ENCODE measurements at regions not wholly inside any gene's neighbourhood (a gene's known extent, or its start where the extent isn't known, plus 50 kb on each side); places are given as distances from the start of the nearest gene placed in this dataset.
"Not testable (repeated sequence)": the region's sequence is repeated elsewhere in the genome, so short reads cannot be mapped to it uniquely, and the experiment has no call there.

DNA sequence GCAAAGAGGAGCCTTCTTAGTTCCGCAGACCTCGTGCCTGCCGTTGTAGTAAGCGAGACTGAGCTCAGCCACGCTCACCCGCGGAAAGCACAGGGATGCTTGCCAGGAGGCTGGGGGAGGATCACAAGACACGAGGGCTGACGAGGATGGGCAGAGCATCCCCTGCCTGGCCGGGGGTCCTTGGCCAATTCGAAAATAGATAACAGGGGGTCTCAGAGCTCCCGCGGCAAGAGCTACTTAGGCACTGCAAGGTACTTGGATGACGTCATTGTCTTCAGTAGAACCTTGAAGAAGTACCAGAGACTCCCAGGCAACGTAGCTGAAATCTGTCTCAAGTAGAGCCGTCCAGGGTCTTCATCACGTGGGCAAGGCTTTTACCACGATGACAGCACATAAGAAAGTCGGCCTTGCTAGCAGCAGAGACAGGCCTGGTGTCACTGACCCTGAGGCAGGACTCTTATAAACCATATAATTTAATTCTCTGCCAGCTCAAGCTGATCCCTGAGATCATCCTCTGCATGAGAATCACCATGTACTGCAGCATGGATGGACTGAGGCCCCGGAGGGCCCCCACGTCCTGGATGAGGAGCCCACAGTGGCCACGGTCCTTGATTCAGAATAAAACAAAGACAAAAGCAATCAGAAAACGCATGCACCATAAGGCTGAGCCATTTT lies 81.9 kb downstream of the TMEM18 start:
- no peak for DNase-seq

GRCh38 chr2:594297-594949 lies 82.8 kb downstream of the TMEM18 start:
- DNase-seq, result no peak

DNA sequence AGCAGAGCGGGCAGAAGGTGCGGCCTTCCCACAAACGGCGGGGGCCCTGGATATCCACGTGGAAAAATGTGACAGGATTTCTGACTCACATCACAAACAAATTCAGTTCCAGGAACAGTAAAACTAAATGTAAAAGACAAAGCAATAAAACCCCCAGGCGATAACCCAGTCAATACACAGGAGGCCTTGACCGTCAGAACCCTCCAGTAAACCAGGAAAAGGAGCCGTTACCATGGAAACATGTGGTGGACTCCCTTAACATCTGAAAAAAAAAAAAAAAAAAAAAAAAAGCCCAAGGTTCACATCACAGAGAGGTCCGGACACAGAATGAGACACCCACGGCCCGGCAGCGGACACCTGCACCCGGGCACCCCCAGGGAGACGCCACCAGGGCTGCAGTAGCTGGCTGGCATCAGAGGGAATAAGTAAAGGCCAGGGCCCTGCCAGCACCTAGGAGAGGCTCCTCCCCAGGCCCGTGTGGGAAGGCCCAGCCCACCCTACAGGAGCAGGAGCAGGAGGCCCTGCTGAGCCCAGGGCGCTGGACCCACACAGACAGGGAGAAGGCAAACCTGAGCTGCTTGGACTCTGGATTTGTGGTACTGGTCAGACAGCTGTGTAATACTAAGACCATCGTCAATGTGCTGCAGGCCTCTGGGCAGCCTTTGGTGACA lies 83.7 kb downstream of the TMEM18 start:
- DNase-seq, result no peak

DNA sequence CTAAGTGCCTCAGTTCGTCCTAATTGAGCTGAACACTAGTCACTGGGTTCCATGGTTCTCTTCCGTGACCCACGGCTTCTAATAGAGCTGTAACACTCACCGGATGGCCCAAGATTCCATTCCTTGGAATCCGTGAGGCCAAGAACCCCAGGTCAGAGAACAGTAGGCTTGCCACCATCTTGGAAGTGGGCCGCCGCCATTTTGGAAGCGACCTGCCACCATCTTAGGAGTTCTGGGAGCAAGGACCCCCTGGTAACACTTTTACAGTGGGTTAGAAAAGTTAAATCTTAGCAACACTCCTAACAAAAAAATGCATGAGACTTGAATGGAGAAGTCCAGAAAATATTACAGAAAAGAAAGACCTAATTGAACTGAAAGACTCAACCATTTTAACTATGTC lies 84.5 kb downstream of the TMEM18 start:
- no peak for DNase-seq

DNA sequence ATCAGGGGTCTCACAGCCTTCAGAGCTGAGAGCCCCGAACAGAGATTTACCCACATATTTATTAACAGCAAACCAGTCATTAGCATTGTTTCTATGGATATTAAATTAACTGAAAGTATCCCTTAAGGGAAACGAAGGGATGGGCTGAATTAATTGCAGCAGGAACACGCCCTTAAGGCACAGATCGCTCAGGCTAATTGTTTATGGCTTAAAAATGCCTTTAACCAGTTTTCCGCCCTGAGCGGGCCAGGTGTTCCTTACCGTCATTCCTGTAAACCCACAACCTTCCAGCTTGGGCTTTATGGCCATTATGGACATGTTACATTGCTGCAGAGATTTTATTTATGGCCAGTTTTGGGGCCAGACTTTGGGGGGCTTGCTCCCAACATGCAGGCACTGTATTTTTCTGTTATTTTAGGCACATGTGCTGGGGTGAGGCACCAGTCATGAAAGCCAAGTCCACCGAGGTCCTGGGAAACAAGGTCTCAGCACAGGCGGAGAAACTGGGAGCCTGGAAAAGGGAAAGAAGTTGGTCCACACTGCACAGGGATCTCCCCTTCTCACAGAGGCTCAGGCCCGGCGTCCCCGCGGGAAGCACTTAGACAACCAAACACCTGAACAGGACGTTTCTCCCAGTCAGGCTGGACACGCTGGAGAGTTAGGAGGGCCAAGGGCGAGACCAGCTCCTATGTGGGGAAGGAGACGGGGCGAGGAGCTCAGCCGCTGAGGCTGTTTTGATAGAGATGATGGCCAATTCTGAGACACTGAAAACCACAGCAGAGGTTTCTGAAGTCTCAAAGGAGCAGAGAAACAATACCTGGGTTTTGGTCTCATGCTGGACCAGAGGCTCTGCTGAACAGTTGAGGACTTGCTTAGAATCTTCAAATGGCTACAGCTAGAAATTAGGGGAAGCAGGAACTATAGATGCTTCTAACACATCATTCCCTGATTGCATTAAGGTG lies 86.7 kb downstream of the TMEM18 start:
- no peak for DNase-seq

DNA sequence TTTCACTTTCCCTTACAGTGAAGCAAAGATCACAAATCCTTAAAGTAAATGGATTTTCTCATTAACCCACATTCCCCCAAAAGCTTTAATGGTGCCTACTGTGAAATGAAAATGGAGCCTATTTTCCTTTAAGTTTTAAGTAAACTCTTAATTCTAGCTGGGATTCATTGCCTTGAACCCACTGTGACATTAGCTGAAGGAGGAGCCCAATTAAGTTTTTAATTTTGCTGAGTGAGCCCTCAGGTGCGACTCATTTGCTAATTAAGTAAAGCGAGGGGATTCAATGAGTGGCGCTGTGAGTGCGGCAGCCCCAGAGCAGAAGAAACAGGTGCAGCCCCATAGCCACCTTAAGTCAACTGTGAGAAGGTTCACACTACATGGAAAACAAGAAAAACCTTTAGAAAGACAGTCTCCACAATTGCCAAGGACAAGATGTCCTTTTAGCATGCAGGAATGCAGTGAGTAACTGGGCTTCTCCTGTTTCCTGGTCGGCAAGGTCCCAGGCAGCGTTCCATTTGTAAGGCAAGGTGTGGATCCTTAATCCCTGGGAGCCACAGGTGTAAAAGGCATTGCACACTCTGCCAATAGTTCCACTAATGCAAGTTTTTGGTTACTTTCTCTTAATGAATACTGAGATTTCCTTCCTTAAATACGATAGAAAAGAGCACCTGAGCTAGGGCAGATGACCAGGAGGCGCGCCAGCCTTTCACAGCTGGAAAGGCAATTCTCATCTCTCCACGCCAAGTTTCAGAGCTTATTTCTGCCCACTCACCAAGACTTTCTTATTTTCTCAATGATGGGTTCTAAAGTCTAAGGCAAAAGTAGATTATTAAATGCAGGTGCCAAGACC lies 87.7 kb downstream of the TMEM18 start:
- no peak for DNase-seq

DNA sequence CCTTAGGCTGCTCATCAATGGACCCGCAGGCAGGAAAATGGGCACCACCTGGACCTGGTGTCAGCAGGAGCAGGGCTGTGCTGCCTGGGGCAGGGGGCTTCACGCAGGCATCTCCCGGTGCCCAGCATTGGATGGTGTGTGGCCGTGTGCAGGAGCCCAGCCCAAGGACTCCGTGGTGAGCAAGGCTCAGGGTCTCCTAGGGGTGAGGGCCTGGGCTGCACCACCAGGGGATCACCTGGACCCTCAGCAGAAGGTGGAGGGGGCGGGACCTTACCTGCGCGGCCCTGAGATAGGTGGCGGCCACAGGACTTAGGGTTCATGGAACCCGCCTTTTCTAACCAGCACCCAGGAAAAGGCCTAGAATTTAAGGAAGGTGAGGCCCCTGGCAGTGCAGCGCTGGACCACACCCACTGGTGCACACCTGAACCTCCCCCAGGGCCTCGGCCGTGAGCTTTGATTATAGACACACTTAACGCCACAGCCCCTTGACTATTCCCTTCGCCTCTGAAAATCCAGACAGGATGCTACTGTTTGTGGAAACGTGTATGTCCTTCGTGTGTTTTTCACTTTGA lies 89.0 kb downstream of the TMEM18 start:
- DNase-seq, result no peak

DNA sequence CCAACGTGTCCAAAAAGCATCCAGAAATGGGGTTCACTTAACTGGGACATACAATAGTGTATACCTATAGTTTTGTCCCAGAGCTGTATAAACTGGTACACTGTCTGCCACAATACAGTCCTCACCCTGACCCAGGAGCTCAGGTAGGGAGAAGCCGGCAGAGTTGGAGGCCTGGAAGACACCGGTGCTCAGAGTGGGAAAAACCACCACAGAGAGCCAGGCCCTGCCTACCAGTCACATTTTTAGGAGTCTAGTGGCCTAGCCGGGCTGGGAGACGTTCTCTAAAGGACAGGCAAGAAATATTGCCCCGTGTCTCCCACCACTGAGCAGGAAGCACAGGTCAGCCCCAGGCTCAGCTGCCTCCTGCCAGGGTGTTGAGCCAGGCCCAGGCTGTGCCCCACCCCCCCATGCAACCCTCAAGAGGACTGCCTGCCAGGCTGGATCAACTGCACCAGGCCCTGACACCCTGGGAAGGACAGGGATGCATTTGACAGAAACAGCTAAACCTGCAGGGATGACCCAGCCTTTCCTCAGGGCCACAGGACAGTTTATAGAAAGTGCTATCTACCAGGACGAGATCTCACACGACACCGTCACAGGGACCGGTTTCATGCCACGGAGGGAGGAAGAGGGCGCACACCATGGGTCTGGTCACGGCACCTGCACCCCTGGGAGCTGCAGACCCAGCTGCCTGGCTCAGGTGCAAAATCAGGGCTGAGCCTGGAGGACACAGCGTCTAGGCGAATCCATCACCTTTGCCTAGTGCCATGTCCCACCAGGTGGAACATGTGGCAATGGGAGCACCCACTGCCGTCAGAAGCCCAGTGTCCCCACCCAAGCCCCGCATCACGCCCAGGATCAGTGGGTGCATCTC lies 89.9 kb downstream of the TMEM18 start:
- no peak for DNase-seq

DNA sequence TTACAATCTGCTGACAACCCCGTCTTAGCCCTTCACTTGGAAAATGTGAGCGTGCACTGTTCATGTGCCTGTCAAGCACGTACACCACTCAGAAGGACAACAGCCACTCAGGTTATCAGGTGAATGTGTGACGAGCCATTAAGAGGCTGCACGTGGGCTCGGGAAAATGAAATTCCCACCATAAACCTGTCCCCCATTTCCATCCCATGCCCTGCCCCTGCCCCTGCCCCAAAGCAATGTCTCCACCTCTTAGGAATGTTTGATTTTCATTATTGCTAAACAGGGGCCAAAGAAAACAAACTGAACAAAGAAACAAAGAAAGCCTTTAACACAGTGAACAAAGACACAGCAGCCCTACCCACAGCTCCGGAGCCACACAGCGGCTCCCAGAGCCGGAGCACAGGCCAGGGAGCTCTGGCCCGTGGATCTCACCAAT lies 90.5 kb downstream of the TMEM18 start:
- DNase-seq, result no peak

DNA sequence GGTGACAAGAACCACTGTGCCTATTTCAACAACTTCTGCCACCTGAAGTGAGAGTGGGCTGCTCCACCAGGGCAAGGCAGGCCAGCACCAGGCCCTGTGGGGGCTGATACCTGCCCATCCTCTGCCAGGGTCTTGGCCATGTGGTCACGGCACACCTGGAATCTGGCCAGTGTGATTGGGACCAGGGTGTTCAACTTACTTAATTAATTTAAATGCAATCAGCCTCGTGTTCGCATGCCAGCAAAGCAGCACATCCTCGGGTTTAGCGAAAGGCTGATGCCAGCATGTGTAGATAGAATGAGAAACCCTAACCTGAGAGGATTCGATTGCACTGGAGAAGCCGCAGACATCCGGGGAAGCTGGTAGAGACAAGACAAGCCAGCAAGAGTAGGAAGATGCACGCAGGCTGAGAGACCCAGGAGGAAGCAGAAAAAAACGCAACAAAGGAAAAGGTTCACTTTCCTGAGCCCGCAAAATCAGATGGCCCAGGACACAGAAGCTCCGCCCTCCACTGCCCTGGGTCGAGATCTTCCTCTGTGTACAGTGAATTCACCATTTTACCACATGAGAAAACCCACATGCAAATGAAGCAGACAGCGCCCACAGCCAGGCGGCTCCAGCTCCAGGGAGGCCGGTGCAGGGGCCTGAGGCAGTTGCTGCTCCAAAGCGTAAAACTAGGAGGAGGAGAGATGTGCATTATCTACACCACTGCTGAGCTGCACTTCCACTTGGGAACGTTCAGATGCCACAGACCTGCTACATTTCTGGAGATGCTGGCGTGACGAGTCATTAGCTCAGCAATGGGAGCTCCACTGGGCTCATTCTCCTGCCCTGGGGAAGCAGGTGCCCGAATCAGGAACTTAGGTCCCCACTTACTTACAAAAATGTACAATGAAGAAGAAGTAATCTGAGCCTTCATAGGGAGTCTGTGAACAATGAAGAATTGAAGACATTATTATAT lies 92.1 kb downstream of the TMEM18 start:
- DNase-seq, result peak in 1 of 2 donors; percentile 41

- no peak for DNase-seq
Observed at GRCh38 chr2:583666-584065, 93.5 kb downstream of the TMEM18 start.

DNA sequence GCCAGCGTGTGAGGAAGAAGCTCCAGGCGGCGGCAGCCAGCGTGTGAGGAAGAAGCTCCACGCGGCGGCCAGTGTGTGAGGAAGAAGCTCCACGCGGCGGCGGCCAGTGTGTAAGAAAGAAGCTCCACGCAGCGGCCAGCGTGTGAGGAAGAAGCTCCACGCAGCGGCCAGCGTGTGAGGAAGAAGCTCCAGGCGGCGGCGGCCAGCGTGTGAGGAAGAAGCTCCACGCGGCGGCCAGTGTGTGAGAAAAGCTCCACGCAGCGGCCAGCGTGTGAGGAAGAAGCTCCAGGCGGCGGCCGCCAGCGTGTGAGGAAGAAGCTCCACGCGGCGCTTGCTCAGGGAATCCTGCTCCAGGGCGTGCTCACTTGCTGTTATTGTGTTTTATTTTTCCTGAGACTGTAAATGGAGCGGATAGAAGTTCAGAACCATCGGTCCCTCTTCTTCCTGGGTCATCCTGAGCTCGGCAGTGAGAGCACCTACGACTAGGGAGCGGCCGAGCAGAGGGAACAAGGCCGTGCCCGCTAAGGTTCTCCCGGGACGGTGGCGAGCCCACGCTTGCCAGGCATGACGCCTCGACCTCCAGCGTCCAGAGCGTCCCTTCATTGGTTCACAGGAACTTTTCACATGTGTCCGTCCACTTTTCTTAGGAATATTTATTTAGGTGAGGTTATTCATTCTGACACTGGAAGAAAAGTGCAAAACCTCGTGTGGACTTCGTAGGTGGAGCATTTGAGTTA lies 94.2 kb downstream of the TMEM18 start:
- DNase-seq, result no peak

- DNase-seq, result not testable (repeated sequence)
Observed at GRCh38 chr2:582289-582688, 94.9 kb downstream of the TMEM18 start.

DNA sequence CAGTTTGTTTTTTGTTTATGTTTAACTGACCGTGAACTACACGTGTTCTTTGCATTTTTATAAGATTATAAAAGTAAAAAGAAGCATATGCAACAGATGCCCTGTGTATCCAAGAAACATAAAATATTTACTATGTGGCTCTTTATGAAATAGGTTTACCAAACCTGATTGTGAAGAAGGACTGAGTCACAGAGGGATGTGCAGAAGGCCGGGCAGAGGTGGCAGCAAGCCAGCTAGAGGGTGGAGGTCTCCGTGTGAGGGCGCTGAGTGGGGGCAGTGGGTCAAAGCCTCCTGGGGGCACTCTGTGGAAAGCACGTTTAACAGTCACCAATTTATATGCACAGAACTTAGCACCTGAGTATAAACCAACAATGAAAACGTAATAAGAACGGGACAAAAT lies 97.2 kb downstream of the TMEM18 start:
- DNase-seq, result no peak

- DNase-seq, result no peak
Observed at GRCh38 chr2:579351-579886, 97.8 kb downstream of the TMEM18 start.

GRCh38 chr2:576292-576691 lies 100.9 kb downstream of the TMEM18 start:
- DNase-seq, result no peak

DNA sequence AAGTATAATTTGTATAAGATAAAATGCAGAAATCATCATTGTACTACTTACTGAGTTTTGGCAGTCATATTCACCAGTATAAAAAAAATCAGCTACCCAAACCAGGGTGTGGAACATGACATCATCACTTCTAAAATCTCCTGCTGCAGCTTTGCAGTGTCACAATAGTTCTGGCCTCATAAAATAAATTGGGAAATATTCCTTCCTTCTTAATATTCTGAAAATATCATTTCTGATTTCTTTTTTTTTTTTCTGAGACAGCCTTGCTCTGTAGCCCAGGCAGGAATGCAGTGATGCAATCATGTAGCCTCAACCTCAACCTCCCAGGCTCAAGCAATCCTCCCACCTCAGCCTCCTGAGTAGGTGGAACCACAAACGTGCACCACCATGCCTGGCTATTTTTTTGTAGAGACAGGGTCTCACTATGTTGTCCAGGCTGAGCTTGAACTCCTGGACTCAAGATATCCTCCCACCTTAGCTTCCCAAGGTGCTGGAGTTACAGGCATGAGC lies 101.4 kb downstream of the TMEM18 start:
- no peak for DNase-seq
